ENCODE measurements at regions not wholly inside any gene's neighbourhood (a gene's known extent, or its start where the extent isn't known, plus 50 kb on each side); places are given as distances from the start of the nearest gene placed in this dataset.

DNA sequence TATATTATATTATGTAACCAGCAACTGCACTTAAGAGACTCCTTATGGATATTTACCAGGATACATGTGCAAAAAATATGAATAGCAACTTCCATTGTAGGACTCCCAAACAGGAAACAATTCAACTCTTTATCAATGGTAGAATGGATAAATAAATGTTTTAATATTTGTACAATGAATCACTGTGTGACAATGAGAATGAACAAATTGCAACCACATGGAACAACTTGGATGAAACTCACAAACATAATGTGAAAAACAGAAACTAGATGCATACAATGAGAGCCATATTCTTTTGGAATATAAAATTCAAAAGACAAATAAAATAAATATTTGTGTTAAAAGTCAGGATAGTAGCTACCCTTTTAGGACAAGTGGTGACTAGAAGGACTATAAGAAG, 1015.7 kb downstream of the TECRL start:
- TF ChIP-seq, protein P1, sequence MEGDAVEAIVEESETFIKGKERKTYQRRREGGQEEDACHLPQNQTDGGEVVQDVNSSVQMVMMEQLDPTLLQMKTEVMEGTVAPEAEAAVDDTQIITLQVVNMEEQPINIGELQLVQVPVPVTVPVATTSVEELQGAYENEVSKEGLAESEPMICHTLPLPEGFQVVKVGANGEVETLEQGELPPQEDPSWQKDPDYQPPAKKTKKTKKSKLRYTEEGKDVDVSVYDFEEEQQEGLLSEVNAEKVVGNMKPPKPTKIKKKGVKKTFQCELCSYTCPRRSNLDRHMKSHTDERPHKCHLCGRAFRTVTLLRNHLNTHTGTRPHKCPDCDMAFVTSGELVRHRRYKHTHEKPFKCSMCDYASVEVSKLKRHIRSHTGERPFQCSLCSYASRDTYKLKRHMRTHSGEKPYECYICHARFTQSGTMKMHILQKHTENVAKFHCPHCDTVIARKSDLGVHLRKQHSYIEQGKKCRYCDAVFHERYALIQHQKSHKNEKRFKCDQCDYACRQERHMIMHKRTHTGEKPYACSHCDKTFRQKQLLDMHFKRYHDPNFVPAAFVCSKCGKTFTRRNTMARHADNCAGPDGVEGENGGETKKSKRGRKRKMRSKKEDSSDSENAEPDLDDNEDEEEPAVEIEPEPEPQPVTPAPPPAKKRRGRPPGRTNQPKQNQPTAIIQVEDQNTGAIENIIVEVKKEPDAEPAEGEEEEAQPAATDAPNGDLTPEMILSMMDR (IDR thresholded peaks at IDR 0.05) = no peak
- no peak for TF ChIP-seq POLR2A (IDR thresholded peaks at IDR 0.05)
- TF ChIP-seq POLR2AphosphoS5 (IDR thresholded peaks at IDR 0.05) = no peak
- H3K4me1 ChIP-seq = no peaks in the 10 kb centered on the region
- intact Hi-C loops (cut with DNase I; ENCODE audit: low total_unique reads) = no loop called here
- no peak for DNase-seq (ENCODE audit: low spot score in 2 of 2)
- peaks cover 9 to 19% of the 10 kb centered on the region in 2 donors for H3K9me3 ChIP-seq
- H3K4me3 ChIP-seq = no peak overlapping the region
- H3K27me3 ChIP-seq = no peaks in the 10 kb centered on the region
- no peaks in the 10 kb centered on the region for H3K36me3 ChIP-seq
- H3K27ac ChIP-seq = no peak overlapping the region

DNA sequence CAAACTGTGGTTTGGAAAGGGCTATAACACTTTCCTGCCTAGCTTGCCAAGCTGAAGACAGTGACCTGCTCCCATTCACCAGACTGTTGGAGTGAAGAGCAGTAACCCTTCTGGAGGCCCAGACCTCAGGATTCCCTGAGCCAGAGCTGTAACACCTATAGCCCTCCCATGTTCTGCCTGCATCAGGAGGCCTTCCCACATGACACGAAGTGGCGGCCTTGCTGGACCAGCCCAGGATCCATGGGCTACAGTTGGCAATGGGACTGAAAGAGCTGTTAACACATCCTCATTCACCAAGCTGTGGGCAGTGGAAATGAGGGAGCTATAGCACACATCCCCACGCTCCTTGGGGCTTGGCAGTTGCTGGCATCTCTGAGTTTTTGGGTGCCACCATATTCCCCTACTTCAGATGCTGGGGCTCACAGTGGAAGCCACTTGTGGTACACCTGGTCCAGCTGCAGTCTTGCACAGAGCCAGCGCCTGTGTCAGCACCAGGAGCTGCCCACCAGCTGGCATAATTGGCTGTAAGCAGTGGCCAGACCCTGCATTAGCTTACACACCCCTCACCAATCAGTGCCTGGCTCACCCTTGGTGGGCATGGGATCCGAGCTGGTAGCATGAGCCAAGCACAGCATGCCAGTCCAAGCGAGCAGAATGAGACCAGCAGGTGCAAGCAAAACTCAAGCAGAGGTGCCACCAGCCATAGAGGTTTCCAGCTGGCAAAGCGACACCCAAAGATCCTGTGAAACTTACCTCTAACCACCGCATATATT, 1029.3 kb downstream of the TECRL start:
- DNase-seq (ENCODE audit: low spot score in 2 of 2) = no peak
- no peak overlapping the region for H3K27ac ChIP-seq
- no peaks in the 10 kb centered on the region for H3K36me3 ChIP-seq
- no peaks in the 10 kb centered on the region for H3K4me1 ChIP-seq
- no peak overlapping the region for H3K4me3 ChIP-seq
- peaks cover 0 to 7% of the 10 kb centered on the region in 2 donors for H3K9me3 ChIP-seq
- intact Hi-C loops (cut with DNase I; ENCODE audit: low total_unique reads) = no loop called here
- H3K27me3 ChIP-seq = no peaks in the 10 kb centered on the region
- TF ChIP-seq POLR2A (IDR thresholded peaks at IDR 0.05) (no peak), POLR2AphosphoS5 (IDR thresholded peaks at IDR 0.05) (no peak)
- TF ChIP-seq, protein P1 (IDR thresholded peaks at IDR 0.05) = no peak

DNA sequence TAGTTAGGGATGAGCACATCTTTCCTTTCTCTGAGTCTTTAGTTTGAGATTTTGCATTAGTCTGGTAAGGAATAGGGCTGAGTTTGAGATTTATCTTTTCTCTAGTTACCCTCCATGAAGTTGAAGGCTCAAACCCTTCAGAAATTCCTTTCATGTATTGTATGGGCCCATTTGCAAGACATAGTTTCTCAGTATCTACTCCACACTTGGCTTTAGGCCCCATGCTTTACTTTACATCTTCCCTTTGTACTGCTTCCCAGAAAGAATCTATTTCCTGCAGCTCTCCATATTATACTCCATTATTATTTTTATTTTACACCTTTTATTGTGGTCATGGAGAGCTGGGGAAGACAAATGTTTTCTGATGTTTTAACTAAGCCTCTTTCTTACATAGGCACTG, 1038.2 kb downstream of the TECRL start:
- intact Hi-C loops (cut with DNase I; ENCODE audit: low total_unique reads) = no loop called here
- Histone ChIP-seq H3K36me3 (no peaks in the 10 kb centered on the region), H3K4me1 (no peaks in the 10 kb centered on the region), H3K27me3 (no peaks in the 10 kb centered on the region), H3K9me3 (no peaks in the 10 kb centered on the region), H3K27ac (no peak overlapping the region), H3K4me3 (no peak overlapping the region)
- no peak for DNase-seq (ENCODE audit: low spot score in 2 of 2)
- TF ChIP-seq POLR2A (IDR thresholded peaks at IDR 0.05) (no peak), POLR2AphosphoS5 (IDR thresholded peaks at IDR 0.05) (no peak)
- TF ChIP-seq, protein P1 (IDR thresholded peaks at IDR 0.05) = no peak

DNA sequence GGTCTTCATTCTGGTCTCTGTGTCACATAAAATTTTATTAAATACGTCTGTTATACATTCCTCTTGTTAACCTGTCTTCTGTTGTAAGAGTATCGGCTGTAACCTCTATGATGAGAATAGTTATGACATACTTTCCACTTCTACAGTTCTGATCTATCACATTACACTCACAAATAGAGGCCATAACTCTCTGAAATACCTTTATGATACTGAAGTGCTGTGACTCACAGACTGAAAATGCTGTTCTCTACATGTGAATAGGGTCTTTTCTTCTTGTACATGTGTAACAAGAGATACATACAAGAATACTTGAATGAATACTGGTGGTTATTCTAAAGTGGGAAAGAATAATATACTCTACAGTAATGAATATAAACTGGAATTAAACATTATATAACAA, 1047.6 kb downstream of the TECRL start:
- H3K9me3 ChIP-seq = no peaks in the 10 kb centered on the region
- H3K27me3 ChIP-seq = no peaks in the 10 kb centered on the region
- H3K4me1 ChIP-seq = no peaks in the 10 kb centered on the region
- H3K36me3 ChIP-seq = no peaks in the 10 kb centered on the region
- intact Hi-C loops (cut with DNase I; ENCODE audit: low total_unique reads) = no loop called here
- TF ChIP-seq, protein P1 (IDR thresholded peaks at IDR 0.05) = no peak
- no peak for TF ChIP-seq POLR2AphosphoS5 (IDR thresholded peaks at IDR 0.05)
- no peak for TF ChIP-seq POLR2A (IDR thresholded peaks at IDR 0.05)
- H3K4me3 ChIP-seq = no peak overlapping the region
- no peak overlapping the region for H3K27ac ChIP-seq
- no peak for DNase-seq (ENCODE audit: low spot score in 2 of 2)

DNA sequence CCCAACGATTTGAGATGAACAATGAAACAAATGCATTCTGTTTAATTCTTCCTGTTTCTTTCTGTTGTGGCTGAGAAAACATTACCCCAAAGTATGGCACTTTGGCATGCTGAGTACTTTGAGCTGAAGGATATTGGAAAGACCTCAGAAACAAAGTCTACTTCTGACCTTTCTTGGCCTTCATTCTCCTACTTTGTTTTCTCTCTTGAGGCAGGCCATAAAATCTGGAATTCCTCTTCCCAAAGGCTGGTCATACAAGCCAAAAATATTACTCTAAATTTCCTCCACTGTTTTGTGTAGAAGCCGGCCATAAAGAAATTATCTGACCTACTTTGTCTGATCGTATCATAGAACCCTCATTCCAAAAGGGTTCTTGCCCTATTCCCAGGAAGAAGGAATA, 1048.2 kb downstream of the TECRL start:
- no peaks in the 10 kb centered on the region for H3K4me1 ChIP-seq
- H3K4me3 ChIP-seq = no peak overlapping the region
- TF ChIP-seq, protein P1 (IDR thresholded peaks at IDR 0.05) = no peak
- TF ChIP-seq POLR2A (IDR thresholded peaks at IDR 0.05) (no peak), POLR2AphosphoS5 (IDR thresholded peaks at IDR 0.05) (no peak)
- no peak overlapping the region for H3K27ac ChIP-seq
- H3K36me3 ChIP-seq = no peaks in the 10 kb centered on the region
- H3K9me3 ChIP-seq = no peaks in the 10 kb centered on the region
- intact Hi-C loops (cut with DNase I; ENCODE audit: low total_unique reads) = no loop called here
- no peaks in the 10 kb centered on the region for H3K27me3 ChIP-seq
- DNase-seq (ENCODE audit: low spot score in 2 of 2) = no peak
